ENCODE measurements at regions not wholly inside any gene's neighbourhood (a gene's known extent, or its start where the extent isn't known, plus 50 kb on each side); places are given as distances from the start of the nearest gene placed in this dataset.
"Not testable (repeated sequence)": the region's sequence is repeated elsewhere in the genome, so short reads cannot be mapped to it uniquely, and the experiment has no call there.

GRCh38 chr1:157407917-157408525 is 144.3 kb downstream of the FCRL5 start:
- no peak for DNase-seq

- DNase-seq, result no peak
Observed at GRCh38 chr1:157407367-157407766, 144.9 kb downstream of the FCRL5 start.

- DNase-seq, result no peak
Observed at GRCh38 chr1:157405662-157406061, 146.7 kb downstream of the FCRL5 start.

GRCh38 chr1:157404614-157405013 is 147.7 kb downstream of the FCRL5 start:
- DNase-seq, result no peak

GRCh38 chr1:157404063-157404501 is 148.2 kb downstream of the FCRL5 start:
- DNase-seq, result no peak

- no peak for DNase-seq
Observed at GRCh38 chr1:157403608-157404007, 148.7 kb downstream of the FCRL5 start.

- no peak for DNase-seq
Observed at GRCh38 chr1:157403203-157403602, 149.1 kb downstream of the FCRL5 start.

- no peak for DNase-seq
Observed at GRCh38 chr1:157400766-157401165, 151.5 kb downstream of the FCRL5 start.

GRCh38 chr1:157399984-157400382 is 152.3 kb downstream of the FCRL5 start:
- no peak for DNase-seq

GRCh38 chr1:157399343-157399983 is 152.9 kb downstream of the FCRL5 start:
- DNase-seq, result no peak

- peak in 1 of 2 experiments; percentile 62 for DNase-seq
Observed at GRCh38 chr1:157390651-157391050, 161.7 kb downstream of the FCRL5 start.

- DNase-seq, result no peak
Observed at GRCh38 chr1:157388057-157388456, 164.3 kb downstream of the FCRL5 start.

- no peak for DNase-seq
Observed at GRCh38 chr1:157384258-157384657, 168.1 kb downstream of the FCRL5 start.

GRCh38 chr1:157382351-157382750 is 170.0 kb downstream of the FCRL5 start:
- DNase-seq, result no peak

- no peak for DNase-seq
Observed at GRCh38 chr1:157380523-157380922, 171.8 kb downstream of the FCRL5 start.

GRCh38 chr1:157377280-157377713 is 175.0 kb downstream of the FCRL5 start:
- not testable (repeated sequence) for DNase-seq

GRCh38 chr1:157376681-157377080 is 175.6 kb downstream of the FCRL5 start:
- no peak for DNase-seq

GRCh38 chr1:157372311-157372710 is 180.0 kb downstream of the FCRL5 start:
- DNase-seq, result not testable (repeated sequence)

GRCh38 chr1:157371826-157372225 is 180.5 kb downstream of the FCRL5 start:
- no peak for DNase-seq

GRCh38 chr1:157371221-157371620 is 181.1 kb downstream of the FCRL5 start:
- DNase-seq, result no peak

GRCh38 chr1:157370698-157371097 is 181.6 kb downstream of the FCRL5 start:
- no peak for DNase-seq

GRCh38 chr1:157369808-157370521 is 182.3 kb downstream of the FCRL5 start:
- DNase-seq, result peak in 1 of 2 experiments; percentile 33

GRCh38 chr1:157368941-157369340 is 183.4 kb downstream of the FCRL5 start:
- DNase-seq, result not testable (repeated sequence)

- no peak for DNase-seq
Observed at GRCh38 chr1:157368363-157368762, 184.0 kb downstream of the FCRL5 start.

Data from SW 1271 (cell line).